ENCODE measurements at regions not wholly inside any gene's neighbourhood (a gene's known extent, or its start where the extent isn't known, plus 50 kb on each side); places are given as distances from the start of the nearest gene placed in this dataset.

- H3K9ac ChIP-seq (ENCODE audit: low read length) = no peak overlapping the region
- ChIA-PET POLR2A (no interaction called here), CTCF (no interaction called here), RAD21 (ENCODE audit: low non-redundant PET in 1 of 2, low total read pairs in 2 of 2, uncharacterized antibody in 2 of 2, unreplicated experiment in 2 of 2) (no interaction called here)
- no peaks in the 10 kb centered on the region for H3K27me3 ChIP-seq (ENCODE audit: insufficient read depth, low read length)
- H3K4me2 ChIP-seq (ENCODE audit: low read length) = no peak overlapping the region
- intact Hi-C loops (cut with micrococcal nuclease) = no loop called here
- TF ChIP-seq YY1 (IDR thresholded peaks at IDR 0.05; ENCODE audit: extremely low read depth, insufficient replicate concordance, low read depth, low read length) (no peak), EZH2phosphoT487 (IDR thresholded peaks at IDR 0.05; ENCODE audit: borderline replicate concordance) (no peak), ELF1 (IDR thresholded peaks at IDR 0.05; ENCODE audit: borderline replicate concordance, low read depth) (no peak), CEBPB (IDR thresholded peaks at IDR 0.05; ENCODE audit: low read depth) (no peak), ATF3 (IDR thresholded peaks at IDR 0.05) (no peak), SRF (IDR thresholded peaks at IDR 0.05; ENCODE audit: low read depth) (no peak), REST (IDR thresholded peaks at IDR 0.05; ENCODE audit: low read depth) (no peak), POLR2A (IDR thresholded peaks at IDR 0.05; ENCODE audit: borderline replicate concordance, extremely low read depth, insufficient read depth, insufficient read length) (no peak), CBX3 (IDR thresholded peaks at IDR 0.05; ENCODE audit: low read depth) (no peak), TCF7L2 (IDR thresholded peaks at IDR 0.05; ENCODE audit: borderline replicate concordance, extremely low read depth, insufficient read depth, insufficient read length) (no peak), MAX (IDR thresholded peaks at IDR 0.05) (no peak), FOSL1 (IDR thresholded peaks at IDR 0.05; ENCODE audit: low read depth) (no peak), RAD21 (IDR thresholded peaks at IDR 0.05; ENCODE audit: low read depth) (no peak), EGR1 (IDR thresholded peaks at IDR 0.05; ENCODE audit: low read depth) (no peak), CTCF (IDR thresholded peaks at IDR 0.05 in 2 of 3, conservative IDR thresholded peaks at IDR 0.05 in 1 of 3; ENCODE audit: borderline replicate concordance in 1 of 3, insufficient read depth in 1 of 3, low read depth in 2 of 3, low read length in 2 of 3) (no peak), ZNF274 (IDR thresholded peaks at IDR 0.05; ENCODE audit: low read depth, low read length) (no peak), JUND (IDR thresholded peaks at IDR 0.05) (no peak)
- no TSS peak for BruUV-seq (replicated peaks)
- ATAC-seq (no peak), DNase-seq (ENCODE audit: low read depth, low spot score) (no peak)
- H3K4me1 ChIP-seq (ENCODE audit: control insufficient read depth in 1 of 2, insufficient read depth in 2 of 2, low read length in 2 of 2) = no peaks in the 10 kb centered on the region
- no peaks in the 10 kb centered on the region for H3K9me2 ChIP-seq (ENCODE audit: insufficient read depth)
- no peak overlapping the region for H2AFZ ChIP-seq (ENCODE audit: low read depth, low read length, poor library complexity, severe bottlenecking)
- H3K79me2 ChIP-seq (ENCODE audit: insufficient read depth, low read length) = no peaks in the 10 kb centered on the region
- H3K27ac ChIP-seq (ENCODE audit: low read depth, low read length) = no peak overlapping the region
- H3K4me3 ChIP-seq (replicated peaks in 1 of 2; ENCODE audit: low read depth in 1 of 2, low read length in 2 of 2) = no peak overlapping the region
- no peaks in the 10 kb centered on the region for H3K36me3 ChIP-seq (ENCODE audit: control insufficient read depth in 1 of 2, insufficient read depth in 2 of 2, low read length in 2 of 2)
- no peaks in the 10 kb centered on the region for H4K20me1 ChIP-seq (ENCODE audit: insufficient read depth)
- H3K9me3 ChIP-seq (ENCODE audit: control insufficient read depth in 1 of 2, insufficient read depth in 1 of 2, low read depth in 1 of 2, low read length in 2 of 2) = no peaks in the 10 kb centered on the region
Measured at GRCh38 chr5:123868267-123868666, 356.3 kb downstream of the CSNK1G3 start.

Data from HCT116 (cell line).